ENCODE measurements at regions not wholly inside any gene's neighbourhood (a gene's known extent, or its start where the extent isn't known, plus 50 kb on each side); places are given as distances from the start of the nearest gene placed in this dataset.

- no peak for DNase-seq (ENCODE audit: low read depth)
Observed at GRCh38 chr2:215498431-215498830, 62.6 kb upstream of the FN1 start.

GRCh38 chr2:215493376-215493775, 57.5 kb upstream of the FN1 start:
- no peak for DNase-seq (ENCODE audit: low read depth)

- no peak for DNase-seq (ENCODE audit: low read depth)
Observed at GRCh38 chr2:215489288-215489848, 53.5 kb upstream of the FN1 start.

GRCh38 chr2:215487002-215487372, 51.1 kb upstream of the FN1 start:
- DNase-seq (ENCODE audit: low read depth) = no peak

- no peak for DNase-seq (ENCODE audit: low read depth)
Observed at GRCh38 chr2:215486291-215487001, 50.6 kb upstream of the FN1 start.

All from HS-27A (cell line).